Neural cell (in vitro differentiated cells): ENCODE measurements at regions not wholly inside any gene's neighbourhood (a gene's known extent, or its start where the extent isn't known, plus 50 kb on each side); places are given as distances from the start of the nearest gene placed in this dataset.

ENCODE experiments used
- EZH2 ChIP-seq: fragments of 200-600, 300-800 bp; shearing (Covaris generic), sonication (generic); IDR thresholded peaks from 2 replicates; pipeline ENCODE4 v1.6.1; 2014; ENCODE audit warnings: antibody characterized with exemption, low read length, borderline replicate concordance, mild to moderate bottlenecking; ENCODE audit not compliant: insufficient read depth, poor library complexity, severe bottlenecking
- RAD21 ChIP-seq: fragments of 450-650 bp; conservative IDR thresholded peaks from 2 replicates; pipeline ENCODE4 v1.6.1; 2014; ENCODE audit warnings: antibody characterized with exemption, mild to moderate bottlenecking, moderate library complexity
- TF ChIP-seq, protein P1 (sequence below): fragments of 450-650 bp; IDR thresholded peaks from 2 replicates; pipeline ENCODE4 v1.5.1; 2014; ENCODE audit warnings: antibody characterized with exemption, mild to moderate bottlenecking, moderate library complexity; ENCODE audit not compliant: poor library complexity, severe bottlenecking

DNA sequence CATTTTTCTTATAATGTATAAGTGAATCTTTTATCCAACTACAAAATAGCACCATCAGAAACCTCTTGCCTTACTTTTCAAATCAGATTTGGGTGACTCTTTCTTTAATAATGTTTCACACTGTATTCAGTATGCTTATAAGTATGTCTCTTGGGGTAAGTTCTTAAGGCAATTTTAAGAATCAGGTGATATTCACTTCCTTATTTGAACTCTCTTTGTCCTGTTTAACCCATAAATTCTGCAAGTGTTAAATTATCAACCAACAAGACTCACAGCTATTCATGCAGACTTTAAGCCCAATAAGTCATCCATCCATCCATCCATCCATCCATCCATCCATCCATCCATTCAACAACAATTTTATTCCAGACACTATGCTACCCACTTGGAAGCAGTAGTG is 142.7 kb upstream of the FBXL17 start:
- TF ChIP-seq, protein P1, sequence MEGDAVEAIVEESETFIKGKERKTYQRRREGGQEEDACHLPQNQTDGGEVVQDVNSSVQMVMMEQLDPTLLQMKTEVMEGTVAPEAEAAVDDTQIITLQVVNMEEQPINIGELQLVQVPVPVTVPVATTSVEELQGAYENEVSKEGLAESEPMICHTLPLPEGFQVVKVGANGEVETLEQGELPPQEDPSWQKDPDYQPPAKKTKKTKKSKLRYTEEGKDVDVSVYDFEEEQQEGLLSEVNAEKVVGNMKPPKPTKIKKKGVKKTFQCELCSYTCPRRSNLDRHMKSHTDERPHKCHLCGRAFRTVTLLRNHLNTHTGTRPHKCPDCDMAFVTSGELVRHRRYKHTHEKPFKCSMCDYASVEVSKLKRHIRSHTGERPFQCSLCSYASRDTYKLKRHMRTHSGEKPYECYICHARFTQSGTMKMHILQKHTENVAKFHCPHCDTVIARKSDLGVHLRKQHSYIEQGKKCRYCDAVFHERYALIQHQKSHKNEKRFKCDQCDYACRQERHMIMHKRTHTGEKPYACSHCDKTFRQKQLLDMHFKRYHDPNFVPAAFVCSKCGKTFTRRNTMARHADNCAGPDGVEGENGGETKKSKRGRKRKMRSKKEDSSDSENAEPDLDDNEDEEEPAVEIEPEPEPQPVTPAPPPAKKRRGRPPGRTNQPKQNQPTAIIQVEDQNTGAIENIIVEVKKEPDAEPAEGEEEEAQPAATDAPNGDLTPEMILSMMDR: no peak
- no peak for TF ChIP-seq RAD21
- no peak for TF ChIP-seq EZH2
